ENCODE measurements at regions not wholly inside any gene's neighbourhood (a gene's known extent, or its start where the extent isn't known, plus 50 kb on each side); places are given as distances from the start of the nearest gene placed in this dataset.

DNA sequence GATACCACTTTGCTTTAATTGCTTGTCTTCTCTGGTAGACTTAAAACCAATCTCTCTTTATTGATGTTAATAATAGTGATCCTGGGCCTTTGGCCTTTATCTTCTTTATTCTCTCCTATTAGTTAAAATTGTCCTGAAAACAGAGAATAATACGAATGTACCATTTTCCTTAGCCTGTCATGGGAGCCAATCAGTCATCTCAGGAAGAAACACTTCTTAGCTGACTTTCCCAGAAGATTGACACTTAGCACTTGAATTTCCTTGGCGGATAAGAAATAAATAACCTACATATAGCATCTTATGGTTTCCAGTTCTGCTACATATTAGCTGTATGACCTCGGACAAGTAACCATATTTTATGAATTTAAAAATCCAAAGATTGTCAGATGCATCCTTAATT lies 338.4 kb upstream of the SLC14A2 start:
- Histone ChIP-seq H3K9me3 (peaks cover 0 to 3% (median 0%) of the 10 kb centered on the region in 4 donors), H3K27me3 (no peaks in the 10 kb centered on the region), H3K4me3 (no peak overlapping the region), H3K36me3 (no peaks in the 10 kb centered on the region), H3K4me1 (no peaks in the 10 kb centered on the region), H3K27ac (no peak overlapping the region)
- intact Hi-C loops (cut with DNase I), result no loop called here
- no peak for DNase-seq
- TF ChIP-seq, protein P1, sequence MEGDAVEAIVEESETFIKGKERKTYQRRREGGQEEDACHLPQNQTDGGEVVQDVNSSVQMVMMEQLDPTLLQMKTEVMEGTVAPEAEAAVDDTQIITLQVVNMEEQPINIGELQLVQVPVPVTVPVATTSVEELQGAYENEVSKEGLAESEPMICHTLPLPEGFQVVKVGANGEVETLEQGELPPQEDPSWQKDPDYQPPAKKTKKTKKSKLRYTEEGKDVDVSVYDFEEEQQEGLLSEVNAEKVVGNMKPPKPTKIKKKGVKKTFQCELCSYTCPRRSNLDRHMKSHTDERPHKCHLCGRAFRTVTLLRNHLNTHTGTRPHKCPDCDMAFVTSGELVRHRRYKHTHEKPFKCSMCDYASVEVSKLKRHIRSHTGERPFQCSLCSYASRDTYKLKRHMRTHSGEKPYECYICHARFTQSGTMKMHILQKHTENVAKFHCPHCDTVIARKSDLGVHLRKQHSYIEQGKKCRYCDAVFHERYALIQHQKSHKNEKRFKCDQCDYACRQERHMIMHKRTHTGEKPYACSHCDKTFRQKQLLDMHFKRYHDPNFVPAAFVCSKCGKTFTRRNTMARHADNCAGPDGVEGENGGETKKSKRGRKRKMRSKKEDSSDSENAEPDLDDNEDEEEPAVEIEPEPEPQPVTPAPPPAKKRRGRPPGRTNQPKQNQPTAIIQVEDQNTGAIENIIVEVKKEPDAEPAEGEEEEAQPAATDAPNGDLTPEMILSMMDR (IDR thresholded peaks at IDR 0.05), result no peak
- TF ChIP-seq POLR2AphosphoS5 (IDR thresholded peaks at IDR 0.05), result no peak
- TF ChIP-seq EP300 (IDR thresholded peaks at IDR 0.05), result no peak
- no peak for TF ChIP-seq POLR2A (IDR thresholded peaks at IDR 0.05)
- WGBS, 2 donors, result 95 to 97% methylated on average over 3 of the region's 3 CpGs

DNA sequence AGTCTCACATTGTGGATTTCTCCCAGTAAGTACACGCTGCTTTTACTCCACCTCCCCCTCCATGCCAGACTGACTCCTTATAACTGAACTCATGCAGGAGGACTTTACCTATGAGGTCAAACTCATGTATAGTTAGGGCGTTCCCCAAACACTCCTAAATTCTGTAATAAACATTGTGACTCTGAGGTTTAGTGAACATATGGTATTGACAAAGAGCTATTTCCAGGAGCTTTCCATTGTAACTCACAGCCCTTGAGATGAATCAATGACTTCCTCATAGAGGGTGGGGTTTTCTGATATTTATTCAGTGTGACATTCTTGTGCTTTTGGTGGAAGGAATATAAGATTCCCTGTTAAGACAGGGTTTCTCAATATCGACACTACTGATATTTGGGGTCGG lies 337.4 kb upstream of the SLC14A2 start:
- Histone ChIP-seq H3K4me1 (no peaks in the 10 kb centered on the region), H3K27me3 (no peaks in the 10 kb centered on the region), H3K27ac (no peak overlapping the region), H3K4me3 (no peak overlapping the region), H3K9me3 (peaks cover 0 to 3% (median 0%) of the 10 kb centered on the region in 4 donors), H3K36me3 (no peaks in the 10 kb centered on the region)
- intact Hi-C loops (cut with DNase I), result no loop called here
- DNase-seq, result no peak
- TF ChIP-seq EP300 (IDR thresholded peaks at IDR 0.05), result no peak
- 20 to 78% methylated on average over 4 of the region's 4 CpGs for WGBS, 2 donors

DNA sequence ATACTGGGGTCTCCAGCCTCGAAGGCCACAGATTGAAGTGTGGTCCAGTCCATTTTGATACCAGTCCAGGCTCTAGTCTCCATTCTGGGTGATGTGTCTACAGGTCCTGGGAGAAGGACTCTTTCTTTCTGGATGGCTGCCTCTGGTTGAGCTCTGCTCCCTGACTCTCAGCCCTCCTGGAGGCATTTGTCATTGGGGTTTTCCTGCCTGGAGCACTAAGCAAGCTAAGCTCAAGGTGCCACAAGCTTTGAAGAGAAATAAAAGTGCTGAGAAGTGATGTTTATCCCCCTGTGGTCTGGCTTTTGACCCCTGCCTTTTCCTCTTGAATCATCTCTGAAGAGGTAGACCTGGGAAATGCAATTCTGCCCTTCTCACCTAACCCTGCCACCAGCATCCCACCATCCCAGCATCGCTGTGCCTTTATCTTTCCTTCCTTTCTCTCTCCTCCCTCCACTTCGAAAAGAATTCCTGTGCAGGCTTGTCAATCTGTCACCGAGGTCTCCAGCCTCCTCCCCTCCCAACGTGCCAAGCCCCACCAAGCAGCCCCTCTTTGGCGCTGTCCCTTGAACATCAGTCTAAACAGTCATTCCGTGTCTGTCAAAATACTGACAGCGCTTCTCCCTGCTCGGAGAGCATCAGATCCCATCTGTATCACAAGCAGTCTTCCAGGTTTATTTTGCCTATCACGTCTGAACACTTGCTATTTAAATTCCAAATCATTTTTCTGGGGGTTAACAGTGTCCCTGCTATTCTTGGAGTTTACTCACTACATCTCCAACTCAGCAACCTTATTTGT lies 334.6 kb upstream of the SLC14A2 start:
- TF ChIP-seq POLR2AphosphoS5 (IDR thresholded peaks at IDR 0.05) (no peak), POLR2A (IDR thresholded peaks at IDR 0.05) (no peak), EP300 (IDR thresholded peaks at IDR 0.05) (no peak)
- TF ChIP-seq, protein P1 (IDR thresholded peaks at IDR 0.05), result no peak
- H3K27ac ChIP-seq, result no peak overlapping the region
- H3K36me3 ChIP-seq, result no peaks in the 10 kb centered on the region
- no peaks in the 10 kb centered on the region for H3K27me3 ChIP-seq
- no peak overlapping the region for H3K4me3 ChIP-seq
- H3K4me1 ChIP-seq, result no peaks in the 10 kb centered on the region
- 87 to 93% methylated on average over 10 of the region's 10 CpGs for WGBS, 2 donors
- peaks cover 0 to 3% (median 0%) of the 10 kb centered on the region in 4 donors for H3K9me3 ChIP-seq
- intact Hi-C loops (cut with DNase I), result no loop called here
- no peak for DNase-seq

DNA sequence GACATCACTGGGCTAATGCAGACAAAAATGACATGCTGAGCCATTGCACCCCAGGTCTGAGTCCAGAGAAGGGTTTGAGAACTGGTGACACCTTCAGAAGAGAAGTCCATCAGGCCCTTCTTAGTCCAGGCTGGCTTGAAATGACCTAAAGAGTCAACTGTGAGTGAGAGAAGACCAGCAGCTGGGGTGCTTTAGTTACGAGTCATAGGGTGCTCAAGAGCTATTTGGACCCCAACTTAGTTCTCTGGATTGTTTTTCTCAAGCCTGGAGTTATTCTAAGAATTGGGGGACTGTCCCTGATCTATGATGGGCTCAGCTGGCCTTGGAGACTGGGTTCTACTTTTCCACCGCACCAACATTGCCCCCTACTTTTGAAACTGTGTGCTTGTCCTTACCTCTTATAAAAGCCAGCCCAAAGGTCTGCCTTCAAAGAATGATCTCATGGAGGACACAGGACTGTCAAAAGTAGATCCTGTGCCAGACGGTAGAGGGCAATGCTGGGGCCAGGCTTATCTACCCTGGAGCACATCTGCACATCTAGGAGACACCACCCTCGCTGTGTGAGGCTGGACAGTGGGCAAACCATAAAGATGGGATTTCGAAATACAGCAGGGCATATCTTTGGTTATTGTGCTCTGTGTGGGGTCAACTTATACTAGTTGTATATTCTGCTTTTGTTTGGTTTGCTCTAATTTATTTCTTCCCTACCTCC lies 333.0 kb upstream of the SLC14A2 start:
- Histone ChIP-seq H3K4me3 (no peak overlapping the region), H3K27ac (no peak overlapping the region), H3K4me1 (no peaks in the 10 kb centered on the region), H3K36me3 (no peaks in the 10 kb centered on the region), H3K27me3 (no peaks in the 10 kb centered on the region), H3K9me3 (no peaks in the 10 kb centered on the region)
- DNase-seq, result no peak
- WGBS, 2 donors, result 79 to 85% methylated on average over 5 of the region's 5 CpGs
- TF ChIP-seq POLR2AphosphoS5 (IDR thresholded peaks at IDR 0.05), result no peak
- TF ChIP-seq, protein P1 (IDR thresholded peaks at IDR 0.05), result no peak
- TF ChIP-seq POLR2A (IDR thresholded peaks at IDR 0.05), result no peak
- no peak for TF ChIP-seq EP300 (IDR thresholded peaks at IDR 0.05)
- intact Hi-C loops (cut with DNase I), result no loop called here

DNA sequence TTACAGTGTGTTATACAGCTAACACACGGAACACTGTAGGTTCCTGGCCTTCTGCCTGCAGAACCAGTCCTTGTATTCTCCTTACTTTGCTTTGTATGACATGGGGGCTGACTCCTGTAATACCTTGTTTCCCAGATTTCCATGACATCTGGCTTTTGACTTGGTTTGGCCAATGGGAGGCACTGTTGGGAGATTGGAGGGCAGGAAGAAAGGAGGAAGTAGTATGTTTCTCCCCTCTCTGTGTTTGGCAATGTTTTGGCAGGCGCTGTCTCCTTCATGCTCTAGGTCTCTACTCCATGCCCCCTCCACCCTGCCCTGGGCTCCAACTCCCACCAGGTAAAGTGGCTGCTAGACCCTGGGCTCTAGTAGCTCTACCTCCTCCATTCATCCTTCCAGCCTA lies 331.1 kb upstream of the SLC14A2 start:
- intact Hi-C loops (cut with DNase I), result no loop called here
- no peaks in the 10 kb centered on the region for H3K4me1 ChIP-seq
- 88 to 93% methylated on average over 2 of the region's 2 CpGs for WGBS, 2 donors
- H3K36me3 ChIP-seq, result no peaks in the 10 kb centered on the region
- no peaks in the 10 kb centered on the region for H3K27me3 ChIP-seq
- H3K27ac ChIP-seq, result no peak overlapping the region
- DNase-seq, result no peak
- no peaks in the 10 kb centered on the region for H3K9me3 ChIP-seq
- no peak for TF ChIP-seq POLR2A (IDR thresholded peaks at IDR 0.05)
- TF ChIP-seq, protein P1 (IDR thresholded peaks at IDR 0.05), result no peak
- TF ChIP-seq POLR2AphosphoS5 (IDR thresholded peaks at IDR 0.05), result no peak
- no peak for TF ChIP-seq EP300 (IDR thresholded peaks at IDR 0.05)
- H3K4me3 ChIP-seq, result no peak overlapping the region
